ENCODE measurements at regions not wholly inside any gene's neighbourhood (a gene's known extent, or its start where the extent isn't known, plus 50 kb on each side); places are given as distances from the start of the nearest gene placed in this dataset.

GRCh38 chr11:100501450-100501849 lies 185.6 kb upstream of the ARHGAP42 start (continued):
- TF ChIP-seq, protein P1, sequence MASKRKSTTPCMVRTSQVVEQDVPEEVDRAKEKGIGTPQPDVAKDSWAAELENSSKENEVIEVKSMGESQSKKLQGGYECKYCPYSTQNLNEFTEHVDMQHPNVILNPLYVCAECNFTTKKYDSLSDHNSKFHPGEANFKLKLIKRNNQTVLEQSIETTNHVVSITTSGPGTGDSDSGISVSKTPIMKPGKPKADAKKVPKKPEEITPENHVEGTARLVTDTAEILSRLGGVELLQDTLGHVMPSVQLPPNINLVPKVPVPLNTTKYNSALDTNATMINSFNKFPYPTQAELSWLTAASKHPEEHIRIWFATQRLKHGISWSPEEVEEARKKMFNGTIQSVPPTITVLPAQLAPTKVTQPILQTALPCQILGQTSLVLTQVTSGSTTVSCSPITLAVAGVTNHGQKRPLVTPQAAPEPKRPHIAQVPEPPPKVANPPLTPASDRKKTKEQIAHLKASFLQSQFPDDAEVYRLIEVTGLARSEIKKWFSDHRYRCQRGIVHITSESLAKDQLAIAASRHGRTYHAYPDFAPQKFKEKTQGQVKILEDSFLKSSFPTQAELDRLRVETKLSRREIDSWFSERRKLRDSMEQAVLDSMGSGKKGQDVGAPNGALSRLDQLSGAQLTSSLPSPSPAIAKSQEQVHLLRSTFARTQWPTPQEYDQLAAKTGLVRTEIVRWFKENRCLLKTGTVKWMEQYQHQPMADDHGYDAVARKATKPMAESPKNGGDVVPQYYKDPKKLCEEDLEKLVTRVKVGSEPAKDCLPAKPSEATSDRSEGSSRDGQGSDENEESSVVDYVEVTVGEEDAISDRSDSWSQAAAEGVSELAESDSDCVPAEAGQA (IDR thresholded peaks at IDR 0.05; ENCODE audit: low read depth), result no peak
- TF ChIP-seq, protein P1 (CRISPR knock-in tag; IDR thresholded peaks at IDR 0.05; ENCODE audit: borderline replicate concordance), result no peak
- TF ChIP-seq MATR3 (CRISPR knock-in tag; IDR thresholded peaks at IDR 0.05), result no peak
- TF ChIP-seq NFRKB (IDR thresholded peaks at IDR 0.05), result no peak
- no peak for TF ChIP-seq NR0B2 (CRISPR knock-in tag; IDR thresholded peaks at IDR 0.05)
- TF ChIP-seq ZNF513 (CRISPR knock-in tag; conservative IDR thresholded peaks at IDR 0.05), result no peak
- TF ChIP-seq, protein P2, sequence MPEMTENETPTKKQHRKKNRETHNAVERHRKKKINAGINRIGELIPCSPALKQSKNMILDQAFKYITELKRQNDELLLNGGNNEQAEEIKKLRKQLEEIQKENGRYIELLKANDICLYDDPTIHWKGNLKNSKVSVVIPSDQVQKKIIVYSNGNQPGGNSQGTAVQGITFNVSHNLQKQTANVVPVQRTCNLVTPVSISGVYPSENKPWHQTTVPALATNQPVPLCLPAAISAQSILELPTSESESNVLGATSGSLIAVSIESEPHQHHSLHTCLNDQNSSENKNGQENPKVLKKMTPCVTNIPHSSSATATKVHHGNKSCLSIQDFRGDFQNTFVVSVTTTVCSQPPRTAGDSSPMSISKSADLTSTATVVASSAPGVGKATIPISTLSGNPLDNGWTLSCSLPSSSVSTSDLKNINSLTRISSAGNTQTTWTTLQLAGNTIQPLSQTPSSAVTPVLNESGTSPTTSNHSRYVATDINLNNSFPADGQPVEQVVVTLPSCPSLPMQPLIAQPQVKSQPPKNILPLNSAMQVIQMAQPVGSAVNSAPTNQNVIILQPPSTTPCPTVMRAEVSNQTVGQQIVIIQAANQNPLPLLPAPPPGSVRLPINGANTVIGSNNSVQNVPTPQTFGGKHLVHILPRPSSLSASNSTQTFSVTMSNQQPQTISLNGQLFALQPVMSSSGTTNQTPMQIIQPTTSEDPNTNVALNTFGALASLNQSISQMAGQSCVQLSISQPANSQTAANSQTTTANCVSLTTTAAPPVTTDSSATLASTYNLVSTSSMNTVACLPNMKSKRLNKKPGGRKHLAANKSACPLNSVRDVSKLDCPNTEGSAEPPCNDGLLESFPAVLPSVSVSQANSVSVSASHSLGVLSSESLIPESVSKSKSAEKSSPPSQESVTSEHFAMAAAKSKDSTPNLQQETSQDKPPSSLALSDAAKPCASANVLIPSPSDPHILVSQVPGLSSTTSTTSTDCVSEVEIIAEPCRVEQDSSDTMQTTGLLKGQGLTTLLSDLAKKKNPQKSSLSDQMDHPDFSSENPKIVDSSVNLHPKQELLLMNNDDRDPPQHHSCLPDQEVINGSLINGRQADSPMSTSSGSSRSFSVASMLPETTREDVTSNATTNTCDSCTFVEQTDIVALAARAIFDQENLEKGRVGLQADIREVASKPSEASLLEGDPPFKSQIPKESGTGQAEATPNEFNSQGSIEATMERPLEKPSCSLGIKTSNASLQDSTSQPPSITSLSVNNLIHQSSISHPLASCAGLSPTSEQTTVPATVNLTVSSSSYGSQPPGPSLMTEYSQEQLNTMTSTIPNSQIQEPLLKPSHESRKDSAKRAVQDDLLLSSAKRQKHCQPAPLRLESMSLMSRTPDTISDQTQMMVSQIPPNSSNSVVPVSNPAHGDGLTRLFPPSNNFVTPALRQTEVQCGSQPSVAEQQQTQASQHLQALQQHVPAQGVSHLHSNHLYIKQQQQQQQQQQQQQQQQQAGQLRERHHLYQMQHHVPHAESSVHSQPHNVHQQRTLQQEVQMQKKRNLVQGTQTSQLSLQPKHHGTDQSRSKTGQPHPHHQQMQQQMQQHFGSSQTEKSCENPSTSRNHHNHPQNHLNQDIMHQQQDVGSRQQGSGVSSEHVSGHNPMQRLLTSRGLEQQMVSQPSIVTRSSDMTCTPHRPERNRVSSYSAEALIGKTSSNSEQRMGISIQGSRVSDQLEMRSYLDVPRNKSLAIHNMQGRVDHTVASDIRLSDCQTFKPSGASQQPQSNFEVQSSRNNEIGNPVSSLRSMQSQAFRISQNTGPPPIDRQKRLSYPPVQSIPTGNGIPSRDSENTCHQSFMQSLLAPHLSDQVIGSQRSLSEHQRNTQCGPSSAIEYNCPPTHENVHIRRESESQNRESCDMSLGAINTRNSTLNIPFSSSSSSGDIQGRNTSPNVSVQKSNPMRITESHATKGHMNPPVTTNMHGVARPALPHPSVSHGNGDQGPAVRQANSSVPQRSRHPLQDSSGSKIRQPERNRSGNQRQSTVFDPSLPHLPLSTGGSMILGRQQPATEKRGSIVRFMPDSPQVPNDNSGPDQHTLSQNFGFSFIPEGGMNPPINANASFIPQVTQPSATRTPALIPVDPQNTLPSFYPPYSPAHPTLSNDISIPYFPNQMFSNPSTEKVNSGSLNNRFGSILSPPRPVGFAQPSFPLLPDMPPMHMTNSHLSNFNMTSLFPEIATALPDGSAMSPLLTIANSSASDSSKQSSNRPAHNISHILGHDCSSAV (CRISPR knock-in tag; IDR thresholded peaks at IDR 0.05; ENCODE audit: borderline replicate concordance), result no peak
